NCI-H2107 treated with DMSO at 0.1 percent for 48 hours (cell line): ENCODE measurements at regions not wholly inside any gene's neighbourhood (a gene's known extent, or its start where the extent isn't known, plus 50 kb on each side); places are given as distances from the start of the nearest gene placed in this dataset.

ENCODE experiments used
- DNase-seq: peaks from one replicate; lab custom pipeline; 2025; ENCODE audit not compliant: unreplicated experiment; lab: John Stamatoyannopoulos, UW

- DNase-seq: no peak
Measured at GRCh38 chr4:30930276-30930675, 210.1 kb downstream of the PCDH7 start.

GRCh38 chr4:30932581-30932980, 212.4 kb downstream of the PCDH7 start:
- DNase-seq: no peak

- no peak for DNase-seq
Measured at GRCh38 chr4:30939069-30939468, 218.9 kb downstream of the PCDH7 start.

- no peak for DNase-seq
Measured at GRCh38 chr4:30939684-30940083, 219.5 kb downstream of the PCDH7 start.

GRCh38 chr4:30941641-30942040, 221.5 kb downstream of the PCDH7 start:
- no peak for DNase-seq

GRCh38 chr4:30943356-30943755, 223.2 kb downstream of the PCDH7 start:
- DNase-seq: no peak

GRCh38 chr4:30945586-30945985, 225.4 kb downstream of the PCDH7 start:
- no peak for DNase-seq

- no peak for DNase-seq
Measured at GRCh38 chr4:30946288-30946687, 226.1 kb downstream of the PCDH7 start.

- DNase-seq: no peak
Measured at GRCh38 chr4:30948653-30949052, 228.5 kb downstream of the PCDH7 start.

- DNase-seq: no peak
Measured at GRCh38 chr4:30950737-30951136, 230.6 kb downstream of the PCDH7 start.

GRCh38 chr4:30952526-30953219, 232.5 kb downstream of the PCDH7 start:
- no peak for DNase-seq

- DNase-seq: no peak
Measured at GRCh38 chr4:30953799-30954198, 233.6 kb downstream of the PCDH7 start.

- no peak for DNase-seq
Measured at GRCh38 chr4:30956916-30957315, 236.7 kb downstream of the PCDH7 start.

- no peak for DNase-seq
Measured at GRCh38 chr4:30957706-30958105, 237.5 kb downstream of the PCDH7 start.

GRCh38 chr4:30959781-30960485, 239.8 kb downstream of the PCDH7 start:
- no peak for DNase-seq

- no peak for DNase-seq
Measured at GRCh38 chr4:30962939-30963338, 242.8 kb downstream of the PCDH7 start.

GRCh38 chr4:30968926-30969325, 248.8 kb downstream of the PCDH7 start:
- no peak for DNase-seq

GRCh38 chr4:30972542-30972941, 252.4 kb downstream of the PCDH7 start:
- no peak for DNase-seq

GRCh38 chr4:30973993-30974392, 253.8 kb downstream of the PCDH7 start:
- no peak for DNase-seq

GRCh38 chr4:30979402-30979801, 259.2 kb downstream of the PCDH7 start:
- no peak for DNase-seq

- no peak for DNase-seq
Measured at GRCh38 chr4:30989508-30989907, 269.3 kb downstream of the PCDH7 start.

- no peak for DNase-seq
Measured at GRCh38 chr4:30996841-30997240, 276.7 kb downstream of the PCDH7 start.

- no peak for DNase-seq
Measured at GRCh38 chr4:31005037-31005436, 284.9 kb downstream of the PCDH7 start.
